HepG2 (cell line): ENCODE measurements at regions not wholly inside any gene's neighbourhood (a gene's known extent, or its start where the extent isn't known, plus 50 kb on each side); places are given as distances from the start of the nearest gene placed in this dataset.

Source experiments
- BRD4 ChIP-seq: sonication (generic); formaldehyde crosslinking; IDR thresholded peaks from 2 replicates; pipeline ENCODE4 v1.4.0; 2020; ENCODE audit warnings: missing genetic modification reagents
- HIVEP1 ChIP-seq: sonication (generic); formaldehyde crosslinking; IDR thresholded peaks from 2 replicates; pipeline ENCODE4 v1.4.0; 2020; ENCODE audit warnings: mild to moderate bottlenecking, missing genetic modification reagents
- RNF2 ChIP-seq: fragments of 450-650 bp; conservative IDR thresholded peaks from 2 replicates; pipeline ENCODE4 v1.6.1; 2016; ENCODE audit warnings: low read depth
- SAP130 ChIP-seq: IDR thresholded peaks from 2 replicates; pipeline ENCODE4 v1.6.1; 2016; ENCODE audit warnings: low read depth
- ZNF260 ChIP-seq: sonication (generic); formaldehyde crosslinking; IDR thresholded peaks from 2 replicates; pipeline ENCODE4 v1.4.0; 2020; ENCODE audit warnings: missing genetic modification reagents, low read depth, mild to moderate bottlenecking, borderline replicate concordance
- ZNF263 ChIP-seq: sonication (generic); formaldehyde crosslinking; IDR thresholded peaks from 2 replicates; pipeline ENCODE4 v1.4.0; 2020; ENCODE audit warnings: missing genetic modification reagents
- ZNF563 ChIP-seq: sonication (generic); formaldehyde crosslinking; IDR thresholded peaks from 2 replicates; pipeline ENCODE4 v1.8.0; 2022; ENCODE audit warnings: mild to moderate bottlenecking, moderate library complexity, missing genetic modification reagents
- ZNF564 ChIP-seq: sonication (generic); formaldehyde crosslinking; IDR thresholded peaks from 2 replicates; pipeline ENCODE4 v1.8.1; 2023; ENCODE audit warnings: mild to moderate bottlenecking, missing genetic modification reagents
- TF ChIP-seq, protein P1 (sequence below): sonication (generic); formaldehyde crosslinking; IDR thresholded peaks from 2 replicates; pipeline ENCODE4 v1.4.0; 2020; ENCODE audit warnings: missing genetic modification reagents
- TF ChIP-seq, protein P2 (sequence below): sonication (generic); formaldehyde crosslinking; conservative IDR thresholded peaks from 2 replicates; pipeline ENCODE4 v1.4.0; 2020; ENCODE audit warnings: mild to moderate bottlenecking, missing genetic modification reagents, moderate library complexity
- TF ChIP-seq, protein P3 (sequence below): sonication (generic); formaldehyde crosslinking; IDR thresholded peaks from 2 replicates; pipeline ENCODE4 v1.5.1; 2020; ENCODE audit warnings: missing genetic modification reagents, mild to moderate bottlenecking, borderline replicate concordance
- TF ChIP-seq, protein P4 (sequence below): sonication (generic); formaldehyde crosslinking; IDR thresholded peaks from 2 replicates; pipeline ENCODE4 v1.4.0; 2020; ENCODE audit warnings: missing genetic modification reagents

DNA sequence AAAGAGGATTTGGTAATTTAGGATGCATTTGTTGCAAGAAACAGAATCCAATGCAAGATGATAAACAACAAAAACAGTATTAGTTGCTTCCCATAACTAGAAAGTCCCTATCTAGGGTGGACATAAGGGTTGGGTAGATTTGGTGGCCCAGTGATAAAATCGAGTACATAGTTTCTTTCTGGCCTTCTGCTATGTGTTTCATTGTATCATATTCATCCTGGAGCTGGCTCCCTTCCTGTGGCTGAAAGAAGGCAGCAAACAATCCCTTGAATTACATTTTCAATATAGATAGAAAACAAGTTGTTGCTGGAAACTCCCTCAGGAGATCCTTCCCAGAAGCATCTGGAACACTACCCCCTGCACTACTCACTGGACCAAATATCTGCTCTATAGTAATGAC lies 135.1 kb downstream of the ID4 start (continued):
- TF ChIP-seq, protein P1, sequence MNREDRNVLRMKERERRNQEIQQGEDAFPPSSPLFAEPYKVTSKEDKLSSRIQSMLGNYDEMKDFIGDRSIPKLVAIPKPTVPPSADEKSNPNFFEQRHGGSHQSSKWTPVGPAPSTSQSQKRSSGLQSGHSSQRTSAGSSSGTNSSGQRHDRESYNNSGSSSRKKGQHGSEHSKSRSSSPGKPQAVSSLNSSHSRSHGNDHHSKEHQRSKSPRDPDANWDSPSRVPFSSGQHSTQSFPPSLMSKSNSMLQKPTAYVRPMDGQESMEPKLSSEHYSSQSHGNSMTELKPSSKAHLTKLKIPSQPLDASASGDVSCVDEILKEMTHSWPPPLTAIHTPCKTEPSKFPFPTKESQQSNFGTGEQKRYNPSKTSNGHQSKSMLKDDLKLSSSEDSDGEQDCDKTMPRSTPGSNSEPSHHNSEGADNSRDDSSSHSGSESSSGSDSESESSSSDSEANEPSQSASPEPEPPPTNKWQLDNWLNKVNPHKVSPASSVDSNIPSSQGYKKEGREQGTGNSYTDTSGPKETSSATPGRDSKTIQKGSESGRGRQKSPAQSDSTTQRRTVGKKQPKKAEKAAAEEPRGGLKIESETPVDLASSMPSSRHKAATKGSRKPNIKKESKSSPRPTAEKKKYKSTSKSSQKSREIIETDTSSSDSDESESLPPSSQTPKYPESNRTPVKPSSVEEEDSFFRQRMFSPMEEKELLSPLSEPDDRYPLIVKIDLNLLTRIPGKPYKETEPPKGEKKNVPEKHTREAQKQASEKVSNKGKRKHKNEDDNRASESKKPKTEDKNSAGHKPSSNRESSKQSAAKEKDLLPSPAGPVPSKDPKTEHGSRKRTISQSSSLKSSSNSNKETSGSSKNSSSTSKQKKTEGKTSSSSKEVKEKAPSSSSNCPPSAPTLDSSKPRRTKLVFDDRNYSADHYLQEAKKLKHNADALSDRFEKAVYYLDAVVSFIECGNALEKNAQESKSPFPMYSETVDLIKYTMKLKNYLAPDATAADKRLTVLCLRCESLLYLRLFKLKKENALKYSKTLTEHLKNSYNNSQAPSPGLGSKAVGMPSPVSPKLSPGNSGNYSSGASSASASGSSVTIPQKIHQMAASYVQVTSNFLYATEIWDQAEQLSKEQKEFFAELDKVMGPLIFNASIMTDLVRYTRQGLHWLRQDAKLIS (CRISPR knock-in tag): no peak
- TF ChIP-seq RNF2 (no peak), HIVEP1 (no peak), ZNF564 (CRISPR knock-in tag) (no peak), ZNF563 (CRISPR knock-in tag) (no peak), BRD4 (CRISPR knock-in tag) (no peak), SAP130 (no peak), ZNF260 (CRISPR knock-in tag) (no peak), ZNF263 (CRISPR knock-in tag) (no peak)
- TF ChIP-seq, protein P2, sequence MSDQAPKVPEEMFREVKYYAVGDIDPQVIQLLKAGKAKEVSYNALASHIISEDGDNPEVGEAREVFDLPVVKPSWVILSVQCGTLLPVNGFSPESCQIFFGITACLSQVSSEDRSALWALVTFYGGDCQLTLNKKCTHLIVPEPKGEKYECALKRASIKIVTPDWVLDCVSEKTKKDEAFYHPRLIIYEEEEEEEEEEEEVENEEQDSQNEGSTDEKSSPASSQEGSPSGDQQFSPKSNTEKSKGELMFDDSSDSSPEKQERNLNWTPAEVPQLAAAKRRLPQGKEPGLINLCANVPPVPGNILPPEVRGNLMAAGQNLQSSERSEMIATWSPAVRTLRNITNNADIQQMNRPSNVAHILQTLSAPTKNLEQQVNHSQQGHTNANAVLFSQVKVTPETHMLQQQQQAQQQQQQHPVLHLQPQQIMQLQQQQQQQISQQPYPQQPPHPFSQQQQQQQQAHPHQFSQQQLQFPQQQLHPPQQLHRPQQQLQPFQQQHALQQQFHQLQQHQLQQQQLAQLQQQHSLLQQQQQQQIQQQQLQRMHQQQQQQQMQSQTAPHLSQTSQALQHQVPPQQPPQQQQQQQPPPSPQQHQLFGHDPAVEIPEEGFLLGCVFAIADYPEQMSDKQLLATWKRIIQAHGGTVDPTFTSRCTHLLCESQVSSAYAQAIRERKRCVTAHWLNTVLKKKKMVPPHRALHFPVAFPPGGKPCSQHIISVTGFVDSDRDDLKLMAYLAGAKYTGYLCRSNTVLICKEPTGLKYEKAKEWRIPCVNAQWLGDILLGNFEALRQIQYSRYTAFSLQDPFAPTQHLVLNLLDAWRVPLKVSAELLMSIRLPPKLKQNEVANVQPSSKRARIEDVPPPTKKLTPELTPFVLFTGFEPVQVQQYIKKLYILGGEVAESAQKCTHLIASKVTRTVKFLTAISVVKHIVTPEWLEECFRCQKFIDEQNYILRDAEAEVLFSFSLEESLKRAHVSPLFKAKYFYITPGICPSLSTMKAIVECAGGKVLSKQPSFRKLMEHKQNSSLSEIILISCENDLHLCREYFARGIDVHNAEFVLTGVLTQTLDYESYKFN (CRISPR knock-in tag): no peak
- TF ChIP-seq, protein P3, sequence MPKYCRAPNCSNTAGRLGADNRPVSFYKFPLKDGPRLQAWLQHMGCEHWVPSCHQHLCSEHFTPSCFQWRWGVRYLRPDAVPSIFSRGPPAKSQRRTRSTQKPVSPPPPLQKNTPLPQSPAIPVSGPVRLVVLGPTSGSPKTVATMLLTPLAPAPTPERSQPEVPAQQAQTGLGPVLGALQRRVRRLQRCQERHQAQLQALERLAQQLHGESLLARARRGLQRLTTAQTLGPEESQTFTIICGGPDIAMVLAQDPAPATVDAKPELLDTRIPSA (CRISPR knock-in tag): no peak
- TF ChIP-seq, protein P4, sequence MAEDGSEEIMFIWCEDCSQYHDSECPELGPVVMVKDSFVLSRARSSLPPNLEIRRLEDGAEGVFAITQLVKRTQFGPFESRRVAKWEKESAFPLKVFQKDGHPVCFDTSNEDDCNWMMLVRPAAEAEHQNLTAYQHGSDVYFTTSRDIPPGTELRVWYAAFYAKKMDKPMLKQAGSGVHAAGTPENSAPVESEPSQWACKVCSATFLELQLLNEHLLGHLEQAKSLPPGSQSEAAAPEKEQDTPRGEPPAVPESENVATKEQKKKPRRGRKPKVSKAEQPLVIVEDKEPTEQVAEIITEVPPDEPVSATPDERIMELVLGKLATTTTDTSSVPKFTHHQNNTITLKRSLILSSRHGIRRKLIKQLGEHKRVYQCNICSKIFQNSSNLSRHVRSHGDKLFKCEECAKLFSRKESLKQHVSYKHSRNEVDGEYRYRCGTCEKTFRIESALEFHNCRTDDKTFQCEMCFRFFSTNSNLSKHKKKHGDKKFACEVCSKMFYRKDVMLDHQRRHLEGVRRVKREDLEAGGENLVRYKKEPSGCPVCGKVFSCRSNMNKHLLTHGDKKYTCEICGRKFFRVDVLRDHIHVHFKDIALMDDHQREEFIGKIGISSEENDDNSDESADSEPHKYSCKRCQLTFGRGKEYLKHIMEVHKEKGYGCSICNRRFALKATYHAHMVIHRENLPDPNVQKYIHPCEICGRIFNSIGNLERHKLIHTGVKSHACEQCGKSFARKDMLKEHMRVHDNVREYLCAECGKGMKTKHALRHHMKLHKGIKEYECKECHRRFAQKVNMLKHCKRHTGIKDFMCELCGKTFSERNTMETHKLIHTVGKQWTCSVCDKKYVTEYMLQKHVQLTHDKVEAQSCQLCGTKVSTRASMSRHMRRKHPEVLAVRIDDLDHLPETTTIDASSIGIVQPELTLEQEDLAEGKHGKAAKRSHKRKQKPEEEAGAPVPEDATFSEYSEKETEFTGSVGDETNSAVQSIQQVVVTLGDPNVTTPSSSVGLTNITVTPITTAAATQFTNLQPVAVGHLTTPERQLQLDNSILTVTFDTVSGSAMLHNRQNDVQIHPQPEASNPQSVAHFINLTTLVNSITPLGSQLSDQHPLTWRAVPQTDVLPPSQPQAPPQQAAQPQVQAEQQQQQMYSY (CRISPR knock-in tag): no peak
- TF ChIP-seq, all 625 proteins: peak for 0
